Large intestine (tissue), 3 donors: ENCODE measurements at regions not wholly inside any gene's neighbourhood (a gene's known extent, or its start where the extent isn't known, plus 50 kb on each side); places are given as distances from the start of the nearest gene placed in this dataset.
A peak's percentile ranks its signal among the peaks of the same experiment; 100 is the strongest.
"Not testable (repeated sequence)": the region's sequence is repeated elsewhere in the genome, so short reads cannot be mapped to it uniquely, and the experiment has no call there.

ENCODE experiments used
- DNase-seq, 2 donors: peaks; one replicate each; pipeline versions ENCODE4 v3.0.0 to v3.0.0-alpha.2; 2013
- H3K27ac ChIP-seq: one replicate; pipeline ENCODE4 v1.5.1; 2013; ENCODE audit warnings: low read length
- H3K27me3 ChIP-seq: 2 replicates; pipeline ENCODE4 v1.6.1; 2013; ENCODE audit warnings: low read length; ENCODE audit not compliant: control insufficient read depth, insufficient read depth
- H3K36me3 ChIP-seq: 2 replicates; pipeline ENCODE4 v1.6.1; 2013; ENCODE audit warnings: low read length; ENCODE audit not compliant: control insufficient read depth, insufficient read depth
- H3K4me1 ChIP-seq: one replicate; pipeline ENCODE4 v1.6.1; 2013; ENCODE audit warnings: low read length; ENCODE audit not compliant: control insufficient read depth, insufficient read depth
- H3K4me3 ChIP-seq: one replicate; pipeline ENCODE4 v1.5.1; 2013; ENCODE audit warnings: low read length
- H3K9me3 ChIP-seq: one replicate; pipeline ENCODE4 v1.6.1; 2013; ENCODE audit warnings: mild to moderate bottlenecking, low read depth, low read length, moderate library complexity; ENCODE audit not compliant: control insufficient read depth
- WGBS: methylation state at CpG from one replicate; pipeline ENCODE4 v1.1.5; 2013; ENCODE audit warnings: low lambda C conversion rate; ENCODE audit not compliant: insufficient coverage; 5-methylcytosine and 5-hydroxymethylcytosine counted together

DNA sequence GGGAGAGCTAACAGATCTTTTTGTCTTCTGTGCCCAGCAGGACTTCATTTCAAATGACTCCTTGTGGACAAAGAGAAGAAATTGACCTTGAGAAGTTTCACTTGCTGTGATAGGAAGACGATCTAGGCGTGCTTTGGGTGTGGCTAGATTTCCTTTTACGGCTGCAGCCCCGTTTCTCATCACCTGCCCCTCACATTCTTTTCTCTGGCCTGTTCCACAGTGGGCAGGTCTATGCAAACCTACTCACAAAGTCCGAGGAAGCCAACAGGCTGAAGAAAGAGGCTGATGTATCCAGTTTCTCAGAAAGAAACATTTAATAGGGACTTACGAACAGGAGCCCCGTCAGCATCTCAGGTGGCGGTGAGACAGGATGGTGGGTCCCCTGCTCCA lies 231.8 kb downstream of the FGF9 start:
- H3K36me3 ChIP-seq = no peaks in the 10 kb centered on the region
- H3K4me3 ChIP-seq = no peak overlapping the region
- H3K4me1 ChIP-seq = peaks cover 34% of the 10 kb centered on the region
- no peaks in the 10 kb centered on the region for H3K9me3 ChIP-seq
- 27% methylated on average over 4 of the region's 8 CpGs for WGBS
- no peak for DNase-seq
- H3K27me3 ChIP-seq = no peaks in the 10 kb centered on the region
- H3K27ac ChIP-seq = peak overlapping the region; percentile 89

DNA sequence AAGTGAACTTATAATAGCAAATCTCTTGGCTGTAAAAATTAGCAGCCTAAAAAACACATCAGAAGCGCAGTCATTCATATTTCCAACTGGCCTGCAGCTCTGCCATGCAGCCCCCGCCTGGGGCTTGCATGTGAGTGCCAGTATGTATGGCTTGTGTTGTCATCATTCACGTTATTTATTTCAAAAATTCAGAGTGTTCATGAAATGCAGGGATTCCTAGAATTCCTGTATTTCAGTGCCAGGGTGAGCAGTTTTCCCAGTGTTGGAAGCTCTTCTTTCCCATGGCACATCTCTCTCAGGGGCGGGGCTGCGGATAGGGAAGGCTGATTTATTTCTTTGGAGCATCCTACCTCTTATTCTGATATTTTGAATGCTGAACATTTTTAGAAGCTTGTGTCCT lies 234.6 kb downstream of the FGF9 start:
- Histone ChIP-seq H3K9me3 (no peaks in the 10 kb centered on the region), H3K27me3 (no peaks in the 10 kb centered on the region), H3K36me3 (no peaks in the 10 kb centered on the region), H3K4me1 (peaks cover 23% of the 10 kb centered on the region), H3K27ac (no peak overlapping the region), H3K4me3 (no peak overlapping the region)
- WGBS = no CpG with 5 or more reads among the region's 5 CpGs
- no peak for DNase-seq

DNA sequence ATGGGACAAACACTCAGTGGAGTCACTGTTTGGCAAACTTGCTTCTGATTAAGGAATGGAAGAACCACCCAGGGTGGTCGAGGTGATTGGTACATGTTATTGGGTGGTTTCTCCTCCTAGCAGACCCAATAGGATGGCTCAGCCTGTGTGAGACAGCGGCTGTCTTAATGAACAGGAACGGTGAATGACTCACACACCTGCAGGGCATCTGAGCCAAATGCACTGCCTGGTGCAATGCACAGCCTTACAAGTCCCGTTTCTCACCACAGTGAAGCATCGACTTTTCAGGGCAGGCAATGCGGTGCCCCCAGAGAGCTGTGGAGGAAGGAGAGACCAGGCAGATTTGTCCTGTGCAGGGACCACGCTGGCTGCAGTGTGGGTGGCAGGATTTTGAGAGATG lies 238.5 kb downstream of the FGF9 start:
- H3K27me3 ChIP-seq = no peaks in the 10 kb centered on the region
- no peak overlapping the region for H3K27ac ChIP-seq
- no peak overlapping the region for H3K4me3 ChIP-seq
- H3K9me3 ChIP-seq = no peaks in the 10 kb centered on the region
- DNase-seq = no peak
- no peaks in the 10 kb centered on the region for H3K36me3 ChIP-seq
- WGBS = 50% methylated on average over 2 of the region's 7 CpGs
- H3K4me1 ChIP-seq = no peaks in the 10 kb centered on the region

DNA sequence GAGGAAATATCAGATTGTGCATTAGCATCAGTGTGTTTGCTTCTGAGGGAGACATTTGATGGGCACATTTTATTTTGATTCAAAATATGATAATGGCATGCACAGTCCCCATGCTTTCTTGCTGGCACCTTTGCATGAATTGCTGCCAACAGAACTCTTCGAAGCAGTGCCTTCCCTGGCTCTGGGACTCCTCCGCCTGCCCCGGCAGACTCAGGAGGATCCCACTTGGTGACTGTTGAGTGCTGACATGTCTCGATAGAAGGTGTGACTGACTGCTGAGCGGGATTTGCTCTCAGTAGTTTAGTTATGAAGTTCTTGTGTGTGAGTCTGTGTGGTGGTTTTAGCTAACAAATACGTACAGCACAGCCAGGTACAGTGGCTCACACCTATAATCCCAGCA lies 239.7 kb downstream of the FGF9 start:
- Histone ChIP-seq H3K4me3 (no peak overlapping the region), H3K4me1 (no peaks in the 10 kb centered on the region), H3K27me3 (no peaks in the 10 kb centered on the region), H3K9me3 (no peaks in the 10 kb centered on the region), H3K27ac (no peak overlapping the region), H3K36me3 (no peaks in the 10 kb centered on the region)
- no CpG with 5 or more reads among the region's 6 CpGs for WGBS
- DNase-seq = no peak

DNA sequence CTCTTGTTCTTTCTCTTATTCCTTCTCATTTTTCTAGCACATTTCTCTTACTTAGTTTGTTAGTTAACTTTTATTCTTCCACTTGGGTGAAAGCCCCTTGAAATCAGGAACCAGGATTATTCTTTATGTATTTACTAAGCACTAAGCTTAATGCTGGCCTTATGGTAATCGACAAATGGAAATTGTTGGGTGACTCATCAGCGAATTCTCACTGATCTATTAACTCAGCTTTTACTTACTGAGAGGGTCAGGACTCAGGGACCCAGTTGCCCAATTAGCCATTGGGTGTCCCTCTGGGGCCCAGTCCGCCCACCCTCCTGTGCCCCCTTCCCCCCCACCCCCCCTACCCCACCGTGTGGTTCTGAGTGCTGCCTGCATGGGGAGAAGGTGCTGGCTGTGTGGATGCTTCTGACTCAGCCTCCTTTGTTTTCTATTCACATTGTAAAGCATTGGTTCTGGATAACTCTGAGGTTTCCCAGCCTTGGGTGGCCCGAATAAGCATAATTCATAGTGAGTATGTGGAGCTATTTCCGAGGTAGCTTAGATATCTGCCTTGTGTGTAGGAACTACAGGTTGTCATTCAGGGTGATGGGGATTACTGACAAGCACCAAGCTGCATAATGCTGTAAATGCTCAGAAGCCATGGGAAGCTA lies 240.9 kb downstream of the FGF9 start:
- Histone ChIP-seq H3K27ac (no peak overlapping the region), H3K9me3 (no peaks in the 10 kb centered on the region), H3K4me1 (no peaks in the 10 kb centered on the region), H3K36me3 (no peaks in the 10 kb centered on the region), H3K4me3 (no peak overlapping the region), H3K27me3 (no peaks in the 10 kb centered on the region)
- no CpG with 5 or more reads among the region's 6 CpGs for WGBS
- DNase-seq = no peak

DNA sequence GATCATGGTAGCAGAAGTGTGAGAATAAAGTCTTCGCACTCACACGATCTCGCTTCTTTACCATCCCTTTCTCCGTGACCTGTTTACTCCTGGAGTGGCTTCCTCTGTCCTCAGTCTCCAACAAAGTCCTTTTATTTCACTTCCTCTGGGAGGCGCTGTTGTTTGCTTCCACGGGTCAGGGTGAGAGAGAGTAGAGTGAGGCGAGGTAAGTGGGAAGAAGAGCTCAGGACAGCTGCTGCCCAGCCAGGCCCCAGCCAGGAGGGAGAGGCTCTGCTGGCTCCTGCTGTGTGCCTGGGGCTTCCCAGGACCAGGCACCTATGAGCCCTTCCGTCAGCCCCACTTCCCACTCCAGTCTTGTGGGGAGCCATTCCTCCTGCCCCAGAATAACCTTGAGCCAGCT lies 242.1 kb downstream of the FGF9 start:
- no CpG with 5 or more reads among the region's 8 CpGs for WGBS
- no peaks in the 10 kb centered on the region for H3K27me3 ChIP-seq
- DNase-seq = no peak
- no peaks in the 10 kb centered on the region for H3K36me3 ChIP-seq
- H3K9me3 ChIP-seq = no peaks in the 10 kb centered on the region
- H3K4me1 ChIP-seq = no peaks in the 10 kb centered on the region
- no peak overlapping the region for H3K27ac ChIP-seq
- no peak overlapping the region for H3K4me3 ChIP-seq

DNA sequence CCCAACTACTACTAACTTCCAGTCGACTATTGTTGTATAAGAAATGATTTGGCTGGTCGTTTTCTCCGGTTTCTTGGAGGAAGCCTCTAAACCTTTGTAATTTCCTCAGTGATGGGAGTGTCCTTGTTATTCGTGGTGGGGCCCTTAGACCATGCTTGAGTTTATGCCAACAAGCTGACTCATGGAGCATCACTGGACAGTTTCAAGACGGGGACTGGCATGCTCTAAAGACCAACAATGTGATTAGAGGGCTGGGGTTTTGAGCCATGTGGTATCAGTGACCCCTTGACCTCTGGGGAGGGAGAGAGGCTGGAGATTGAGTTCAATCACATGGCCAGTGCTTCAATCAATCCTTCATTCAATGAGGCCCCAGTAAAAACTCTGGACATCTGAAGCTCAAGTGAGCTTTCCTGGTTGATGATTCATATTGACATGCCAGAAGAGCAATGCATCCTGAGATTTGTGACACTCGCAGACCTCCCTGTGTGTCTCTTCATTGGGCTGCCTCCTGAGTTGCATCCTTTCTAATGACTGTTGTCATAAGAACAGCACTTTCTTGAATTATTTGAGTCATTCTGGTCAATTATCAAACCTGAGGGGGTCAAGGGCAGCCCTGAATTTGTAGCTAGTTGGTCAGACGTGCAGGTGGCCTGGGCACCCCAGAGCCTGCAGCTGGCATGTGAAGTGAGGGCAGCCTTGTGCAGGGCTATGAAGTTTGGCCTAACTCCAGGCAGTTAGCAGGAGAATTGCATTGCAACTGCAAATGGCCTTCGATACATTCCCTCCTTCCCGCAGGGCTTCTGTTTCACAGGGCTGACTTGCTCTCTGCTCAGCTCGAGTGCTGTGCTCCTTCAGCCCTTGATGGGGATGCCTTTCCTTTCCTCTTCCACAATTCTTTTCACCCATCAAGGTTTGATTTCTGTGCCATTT lies 246.5 kb downstream of the FGF9 start:
- Histone ChIP-seq H3K36me3 (no peaks in the 10 kb centered on the region), H3K4me1 (no peaks in the 10 kb centered on the region), H3K27me3 (no peaks in the 10 kb centered on the region), H3K9me3 (no peaks in the 10 kb centered on the region), H3K4me3 (no peak overlapping the region), H3K27ac (no peak overlapping the region)
- no peak for DNase-seq
- no CpG with 5 or more reads among the region's 10 CpGs for WGBS

DNA sequence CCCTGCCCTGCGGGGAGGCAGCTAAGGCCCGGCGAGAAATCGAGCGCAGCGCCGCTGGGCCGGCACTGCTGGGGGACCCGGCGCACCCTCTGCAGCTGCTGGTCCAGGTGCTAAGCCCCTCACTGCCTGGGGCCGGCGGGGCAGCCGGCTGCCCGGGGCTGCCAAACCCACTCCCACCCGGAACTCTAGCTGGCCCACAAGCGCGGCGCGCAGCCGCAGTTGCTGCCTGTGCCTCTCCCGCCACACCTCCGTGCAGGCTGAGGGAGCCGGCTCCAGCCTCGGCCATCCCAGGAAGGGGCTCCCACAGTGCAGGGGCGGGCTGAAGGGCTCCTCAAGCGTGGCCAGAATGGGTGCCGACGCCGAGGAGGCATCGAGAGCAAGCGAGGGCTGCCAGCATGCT lies 249.9 kb downstream of the FGF9 start:
- DNase-seq, H3K4me3 ChIP-seq, H3K27me3 ChIP-seq, H3K9me3 ChIP-seq, H3K4me1 ChIP-seq, H3K27ac ChIP-seq, H3K36me3 ChIP-seq: not testable (repeated sequence)
- no CpG with 5 or more reads among the region's 31 CpGs for WGBS

DNA sequence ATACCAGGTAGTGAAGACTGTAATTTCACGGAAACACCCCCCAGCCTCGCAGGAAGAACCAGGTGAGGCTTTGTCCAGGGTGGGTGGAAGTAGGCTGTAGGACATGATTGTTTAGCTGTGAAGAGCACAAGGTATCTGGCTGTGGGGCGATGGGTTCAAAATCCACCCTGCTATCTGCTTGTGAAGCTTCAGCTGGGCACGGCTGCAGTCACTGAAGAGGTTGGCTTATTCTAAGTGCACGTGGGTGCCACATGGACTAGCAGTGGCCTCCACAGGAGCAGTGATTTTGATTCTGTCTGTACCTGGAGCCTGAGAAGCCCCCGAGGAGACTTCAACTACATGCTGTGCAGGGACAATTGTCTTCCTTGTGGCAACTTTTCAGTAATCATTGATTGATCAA lies 254.1 kb downstream of the FGF9 start:
- H3K9me3 ChIP-seq = no peaks in the 10 kb centered on the region
- H3K27ac ChIP-seq = peak overlapping the region; percentile 16
- no peak overlapping the region for H3K4me3 ChIP-seq
- WGBS = no CpG with 5 or more reads among the region's 6 CpGs
- H3K36me3 ChIP-seq = no peaks in the 10 kb centered on the region
- H3K4me1 ChIP-seq = peaks cover 19% of the 10 kb centered on the region
- H3K27me3 ChIP-seq = no peaks in the 10 kb centered on the region
- DNase-seq = peak in 1 of 2 donors; percentile 27

DNA sequence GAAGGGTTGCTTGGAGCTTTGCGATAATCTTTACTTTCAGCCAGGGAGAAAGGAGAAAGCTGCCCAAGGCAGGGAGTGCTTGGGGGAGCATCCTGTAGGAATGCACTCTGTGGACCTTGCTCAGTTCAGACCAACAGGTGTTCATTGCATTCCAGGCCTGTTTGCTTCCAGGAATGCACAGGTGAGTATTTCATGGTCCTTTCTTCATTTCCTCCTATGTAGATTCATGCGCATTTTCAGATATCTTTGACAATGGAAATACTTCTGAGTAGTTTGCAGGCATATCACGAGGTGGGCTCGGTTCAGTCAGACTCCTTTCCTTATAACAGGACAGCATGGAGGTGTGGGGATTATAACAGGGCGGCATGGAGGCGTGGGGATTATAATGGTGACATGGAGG lies 254.8 kb downstream of the FGF9 start:
- H3K4me1 ChIP-seq = peaks cover 19% of the 10 kb centered on the region
- WGBS = 40% methylated on average over 1 of the region's 6 CpGs
- DNase-seq = peak; percentile 73 to 80
- no peaks in the 10 kb centered on the region for H3K36me3 ChIP-seq
- H3K9me3 ChIP-seq = no peaks in the 10 kb centered on the region
- H3K27ac ChIP-seq = peak overlapping the region; percentile 35
- H3K27me3 ChIP-seq = no peaks in the 10 kb centered on the region
- H3K4me3 ChIP-seq = no peak overlapping the region
